ENCODE measurements at regions not wholly inside any gene's neighbourhood (a gene's known extent, or its start where the extent isn't known, plus 50 kb on each side); places are given as distances from the start of the nearest gene placed in this dataset.

DNA sequence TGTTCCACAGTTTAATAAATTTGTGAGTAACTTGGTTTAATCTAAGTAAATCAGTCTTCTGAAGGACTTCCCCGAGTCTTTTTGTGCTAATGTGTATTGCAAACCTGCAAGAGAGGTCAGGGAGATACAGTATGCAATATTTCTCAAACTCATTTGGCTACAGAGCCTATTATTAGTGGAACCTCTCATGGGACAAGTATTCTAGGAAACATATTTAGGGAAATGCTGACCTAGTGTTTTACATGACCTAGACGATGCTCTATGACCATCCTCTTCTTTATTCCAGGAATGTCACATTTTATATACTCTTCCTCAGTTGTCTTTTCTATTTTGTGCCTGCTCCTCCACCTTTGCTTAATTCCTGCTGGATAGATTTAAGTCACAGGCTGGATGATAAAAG is 327.8 kb upstream of the TBC1D5 start:
- H3K9me3 ChIP-seq (ENCODE audit: control extremely low read depth in 1 of 5, control insufficient read depth in 4 of 5, insufficient read depth in 2 of 5, low read depth in 1 of 5, low read length in 4 of 5): no peaks in the 10 kb centered on the region
- H3K36me3 ChIP-seq (ENCODE audit: control insufficient read depth in 4 of 4, insufficient read depth in 4 of 4, low read length in 3 of 4): peaks cover 0 to 2% (median 0%) of the 10 kb centered on the region in 4 experiments
- WGBS (ENCODE audit: insufficient coverage): no CpG with 5 or more reads among the region's 2 CpGs
- no peak overlapping the region for H3K4me3 ChIP-seq (ENCODE audit: control insufficient read depth in 1 of 7, extremely low read depth in 1 of 7, insufficient read depth in 4 of 7, low read depth in 2 of 7, low read length in 6 of 7)
- no peaks in the 10 kb centered on the region for H3K27me3 ChIP-seq (replicated peaks in 2 of 5; ENCODE audit: control insufficient read depth in 4 of 5, insufficient read depth in 5 of 5, low read length in 4 of 5)
- no peak for DNase-seq
- peaks cover 0 to 2% (median 0%) of the 10 kb centered on the region in 4 experiments for H3K4me1 ChIP-seq (ENCODE audit: control extremely low read depth in 1 of 4, control insufficient read depth in 4 of 4, insufficient read depth in 4 of 4, low read length in 3 of 4)
- H3K27ac ChIP-seq (ENCODE audit: insufficient read depth in 1 of 2, low read depth in 1 of 2, low read length in 2 of 2, poor library complexity in 1 of 2, severe bottlenecking in 2 of 2): no peak overlapping the region
- POLR2A ChIA-PET: no interaction called here
- CTCF ChIA-PET: no interaction called here

DNA sequence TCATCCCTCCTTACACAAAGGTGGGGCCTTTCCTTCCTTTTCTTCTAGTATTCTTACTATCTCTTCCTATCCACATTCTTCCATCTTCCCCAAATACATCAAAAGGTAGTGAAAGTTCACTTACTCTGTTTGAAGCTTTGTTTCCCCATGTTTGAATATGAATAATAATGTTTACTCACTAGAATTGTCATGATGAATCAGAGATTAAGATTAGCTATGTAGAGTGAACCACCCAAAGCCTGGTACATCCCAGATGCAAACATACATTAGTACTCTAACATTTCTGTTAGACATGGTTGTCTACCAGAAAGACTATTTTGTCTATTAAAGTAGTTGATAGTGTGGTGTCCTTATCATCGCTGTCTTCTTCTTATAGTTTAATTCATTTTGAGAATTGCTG is 327.1 kb upstream of the TBC1D5 start:
- CTCF ChIA-PET: no interaction called here
- Histone ChIP-seq H3K27ac (ENCODE audit: insufficient read depth in 1 of 2, low read depth in 1 of 2, low read length in 2 of 2, poor library complexity in 1 of 2, severe bottlenecking in 2 of 2) (no peak overlapping the region), H3K27me3 (replicated peaks in 2 of 5; ENCODE audit: control insufficient read depth in 4 of 5, insufficient read depth in 5 of 5, low read length in 4 of 5) (no peaks in the 10 kb centered on the region), H3K4me1 (ENCODE audit: control extremely low read depth in 1 of 4, control insufficient read depth in 4 of 4, insufficient read depth in 4 of 4, low read length in 3 of 4) (peaks cover 0 to 2% (median 0%) of the 10 kb centered on the region in 4 experiments), H3K4me3 (ENCODE audit: control insufficient read depth in 1 of 7, extremely low read depth in 1 of 7, insufficient read depth in 4 of 7, low read depth in 2 of 7, low read length in 6 of 7) (no peak overlapping the region), H3K36me3 (ENCODE audit: control insufficient read depth in 4 of 4, insufficient read depth in 4 of 4, low read length in 3 of 4) (peaks cover 0 to 2% (median 0%) of the 10 kb centered on the region in 4 experiments), H3K9me3 (ENCODE audit: control extremely low read depth in 1 of 5, control insufficient read depth in 4 of 5, insufficient read depth in 2 of 5, low read depth in 1 of 5, low read length in 4 of 5) (no peaks in the 10 kb centered on the region)
- DNase-seq: no peak
- POLR2A ChIA-PET: no interaction called here
- WGBS (ENCODE audit: insufficient coverage): no CpG with 5 or more reads among the region's 1 CpG

DNA sequence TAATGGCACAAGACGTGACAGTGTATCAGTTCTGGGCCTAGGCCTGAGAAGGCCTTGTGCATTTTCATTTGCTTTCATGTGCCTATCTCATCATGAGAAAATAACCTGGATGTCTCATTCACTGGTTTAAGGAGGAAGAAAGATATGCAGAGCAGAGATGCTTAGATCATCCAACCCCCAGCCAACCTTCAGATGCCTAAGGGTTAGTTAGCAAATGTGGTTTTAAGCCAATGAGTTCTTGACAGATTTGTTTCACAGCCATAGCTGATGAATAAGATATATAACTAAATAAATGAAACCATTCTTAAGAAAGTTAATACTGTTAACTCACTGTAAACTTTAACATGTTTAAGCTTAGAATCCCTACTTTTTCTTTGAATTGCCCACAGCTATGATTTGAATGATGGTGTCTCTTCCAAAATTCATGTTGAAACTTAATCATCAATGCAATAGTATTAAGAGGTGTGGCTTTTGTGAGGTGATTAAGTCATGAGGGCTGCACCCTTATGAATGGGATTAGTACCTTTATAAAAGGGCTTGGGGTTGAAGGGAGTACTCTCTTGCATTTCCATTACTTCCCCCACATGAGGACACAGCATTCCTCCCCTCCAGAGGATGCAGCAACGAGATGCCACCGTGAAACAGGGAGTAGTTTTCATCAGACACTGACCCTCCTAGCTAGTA is 324.6 kb upstream of the TBC1D5 start:
- Histone ChIP-seq H3K36me3 (ENCODE audit: control insufficient read depth in 4 of 4, insufficient read depth in 4 of 4, low read length in 3 of 4) (peaks cover 0 to 3% (median under 1%) of the 10 kb centered on the region in 4 experiments), H3K4me3 (ENCODE audit: control insufficient read depth in 1 of 7, extremely low read depth in 1 of 7, insufficient read depth in 4 of 7, low read depth in 2 of 7, low read length in 6 of 7) (no peak overlapping the region), H3K27ac (ENCODE audit: insufficient read depth in 1 of 2, low read depth in 1 of 2, low read length in 2 of 2, poor library complexity in 1 of 2, severe bottlenecking in 2 of 2) (no peak overlapping the region), H3K27me3 (replicated peaks in 2 of 5; ENCODE audit: control insufficient read depth in 4 of 5, insufficient read depth in 5 of 5, low read length in 4 of 5) (no peaks in the 10 kb centered on the region), H3K9me3 (ENCODE audit: control extremely low read depth in 1 of 5, control insufficient read depth in 4 of 5, insufficient read depth in 2 of 5, low read depth in 1 of 5, low read length in 4 of 5) (peaks cover 0 to 6% (median 3%) of the 10 kb centered on the region in 5 experiments), H3K4me1 (ENCODE audit: control extremely low read depth in 1 of 4, control insufficient read depth in 4 of 4, insufficient read depth in 4 of 4, low read length in 3 of 4) (peaks cover 0 to 1% (median 0%) of the 10 kb centered on the region in 4 experiments)
- 86% methylated on average over 1 of the region's 3 CpGs for WGBS (ENCODE audit: insufficient coverage)
- no peak for DNase-seq
- ChIA-PET CTCF (interaction anchor here (1.1 kb wide), 1 partner anchor 49 kb away, joined by 3 read pairs; no protein-coding TSS in a partner anchor), POLR2A (no interaction called here)

DNA sequence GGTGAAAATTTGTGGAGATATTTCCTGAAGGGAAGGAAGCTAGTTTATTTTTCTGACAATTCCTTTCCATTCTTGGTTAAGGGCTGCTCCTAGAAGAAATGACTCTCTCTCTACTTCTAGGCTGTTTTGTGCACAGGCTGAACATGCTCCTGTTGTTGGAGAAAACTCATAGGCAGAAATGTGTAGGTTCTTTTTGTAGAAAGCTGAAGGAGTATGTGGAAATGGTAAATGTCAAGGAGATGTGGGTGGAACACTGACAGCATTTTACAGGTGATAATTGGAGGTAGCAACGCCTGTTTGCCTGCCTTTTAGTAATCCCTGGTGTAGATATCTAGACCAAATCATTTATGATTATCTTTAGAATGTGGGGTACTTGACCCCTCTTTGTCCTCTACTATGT is 322.2 kb upstream of the TBC1D5 start:
- CTCF ChIA-PET: no interaction called here
- Histone ChIP-seq H3K9me3 (ENCODE audit: control extremely low read depth in 1 of 5, control insufficient read depth in 4 of 5, insufficient read depth in 2 of 5, low read depth in 1 of 5, low read length in 4 of 5) (peaks cover 0 to 6% (median 3%) of the 10 kb centered on the region in 5 experiments), H3K27me3 (replicated peaks in 2 of 5; ENCODE audit: control insufficient read depth in 4 of 5, insufficient read depth in 5 of 5, low read length in 4 of 5) (no peaks in the 10 kb centered on the region), H3K4me1 (ENCODE audit: control extremely low read depth in 1 of 4, control insufficient read depth in 4 of 4, insufficient read depth in 4 of 4, low read length in 3 of 4) (peaks cover 0 to 7% (median 2%) of the 10 kb centered on the region in 4 experiments), H3K27ac (ENCODE audit: insufficient read depth in 1 of 2, low read depth in 1 of 2, low read length in 2 of 2, poor library complexity in 1 of 2, severe bottlenecking in 2 of 2) (no peak overlapping the region), H3K36me3 (ENCODE audit: control insufficient read depth in 4 of 4, insufficient read depth in 4 of 4, low read length in 3 of 4) (peaks cover 0 to 3% (median under 1%) of the 10 kb centered on the region in 4 experiments), H3K4me3 (ENCODE audit: control insufficient read depth in 1 of 7, extremely low read depth in 1 of 7, insufficient read depth in 4 of 7, low read depth in 2 of 7, low read length in 6 of 7) (no peak overlapping the region)
- POLR2A ChIA-PET: no interaction called here
- no CpG with 5 or more reads among the region's 1 CpG for WGBS (ENCODE audit: insufficient coverage)
- no peak for DNase-seq

DNA sequence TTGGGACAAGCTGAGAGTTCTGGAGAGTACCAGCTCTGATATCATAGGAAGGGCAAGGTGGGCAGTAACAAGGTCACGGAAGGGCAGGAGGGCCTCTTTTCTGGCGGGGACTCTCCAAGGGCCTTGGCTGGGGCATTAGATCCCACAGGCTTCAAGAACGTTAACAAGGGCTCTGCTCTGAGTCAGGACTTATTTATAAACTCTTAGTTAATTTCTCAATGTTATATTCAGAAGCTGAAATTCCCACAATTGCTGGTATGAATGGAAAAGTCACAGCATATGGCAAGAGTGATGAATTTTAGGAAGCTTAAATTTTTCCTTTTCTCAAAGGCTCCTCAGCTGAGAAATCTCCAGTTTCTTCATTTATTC is 320.2 kb upstream of the TBC1D5 start:
- DNase-seq: no peak

DNA sequence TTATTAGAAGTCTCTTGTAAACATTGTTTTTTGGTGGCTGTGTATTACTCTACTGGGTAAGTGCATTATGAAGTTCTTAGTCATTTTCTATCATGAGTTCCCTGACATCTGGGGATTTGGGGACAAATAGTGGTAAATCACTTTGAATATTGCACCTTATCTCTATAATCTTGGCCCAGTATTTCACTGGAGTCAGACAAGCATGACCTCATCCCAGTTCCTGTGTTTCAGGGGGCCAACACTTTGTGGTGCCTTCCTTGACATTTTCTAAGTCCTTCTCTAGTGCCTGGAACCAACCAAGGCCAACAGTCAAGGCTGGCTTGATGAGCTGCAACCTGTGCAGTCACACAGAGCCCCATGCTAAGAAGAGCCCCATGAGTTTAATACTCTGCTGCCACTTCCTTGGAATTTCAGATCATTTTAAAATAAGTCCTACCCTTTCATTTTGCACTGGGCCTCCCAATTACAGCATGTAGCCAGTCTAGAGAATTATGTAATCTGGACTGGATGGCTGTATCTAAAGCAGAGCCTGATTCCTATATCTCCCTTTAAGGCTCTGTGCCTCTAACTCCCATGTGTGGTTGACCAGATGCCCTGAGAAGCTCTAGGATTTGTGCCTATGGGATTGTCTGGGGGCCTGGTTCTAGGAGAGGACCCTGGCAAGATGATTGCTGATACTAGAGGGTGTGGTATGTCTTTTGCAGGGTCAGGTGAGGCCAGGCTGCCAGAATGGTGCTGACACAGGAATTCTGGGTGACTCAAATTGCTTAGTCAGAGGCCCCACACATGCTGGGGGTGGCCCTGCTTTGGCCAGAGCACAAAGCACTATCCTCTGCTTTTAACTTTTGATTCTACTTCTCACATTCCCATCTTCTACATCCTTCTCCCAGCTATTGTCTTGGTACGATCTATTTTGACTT is 319.6 kb upstream of the TBC1D5 start:
- ChIA-PET POLR2A (no interaction called here), CTCF (interaction anchor here (1.0 to 1.8 kb wide), 2 partner anchors 14 to 156 kb away, joined by 3 to 5 read pairs; no protein-coding TSS in a partner anchor)
- WGBS (ENCODE audit: insufficient coverage): 100% methylated on average over 1 of the region's 1 CpG
- peak in 1 of 3 donors; percentile 24 for DNase-seq
- peaks cover 0 to 6% (median 3%) of the 10 kb centered on the region in 5 experiments for H3K9me3 ChIP-seq (ENCODE audit: control extremely low read depth in 1 of 5, control insufficient read depth in 4 of 5, insufficient read depth in 2 of 5, low read depth in 1 of 5, low read length in 4 of 5)
- H3K27ac ChIP-seq (ENCODE audit: insufficient read depth in 1 of 2, low read depth in 1 of 2, low read length in 2 of 2, poor library complexity in 1 of 2, severe bottlenecking in 2 of 2): no peak overlapping the region
- peaks cover 0 to 3% (median 0%) of the 10 kb centered on the region in 4 experiments for H3K36me3 ChIP-seq (ENCODE audit: control insufficient read depth in 4 of 4, insufficient read depth in 4 of 4, low read length in 3 of 4)
- H3K4me1 ChIP-seq (ENCODE audit: control extremely low read depth in 1 of 4, control insufficient read depth in 4 of 4, insufficient read depth in 4 of 4, low read length in 3 of 4): peaks cover 0 to 7% (median 2%) of the 10 kb centered on the region in 4 experiments
- no peak overlapping the region for H3K4me3 ChIP-seq (ENCODE audit: control insufficient read depth in 1 of 7, extremely low read depth in 1 of 7, insufficient read depth in 4 of 7, low read depth in 2 of 7, low read length in 6 of 7)
- H3K27me3 ChIP-seq (replicated peaks in 2 of 5; ENCODE audit: control insufficient read depth in 4 of 5, insufficient read depth in 5 of 5, low read length in 4 of 5): no peaks in the 10 kb centered on the region

More for the DNA sequence above, 320.2 kb upstream of the TBC1D5 start:
- H3K4me1 ChIP-seq (ENCODE audit: control extremely low read depth in 1 of 4, control insufficient read depth in 4 of 4, insufficient read depth in 4 of 4, low read length in 3 of 4): peaks cover 0 to 7% (median 2%) of the 10 kb centered on the region in 4 experiments
- no peak overlapping the region for H3K4me3 ChIP-seq (ENCODE audit: control insufficient read depth in 1 of 7, extremely low read depth in 1 of 7, insufficient read depth in 4 of 7, low read depth in 2 of 7, low read length in 6 of 7)
- 100% methylated on average over 2 of the region's 3 CpGs for WGBS (ENCODE audit: insufficient coverage)
- POLR2A ChIA-PET: no interaction called here
- H3K27ac ChIP-seq (ENCODE audit: insufficient read depth in 1 of 2, low read depth in 1 of 2, low read length in 2 of 2, poor library complexity in 1 of 2, severe bottlenecking in 2 of 2): no peak overlapping the region
- CTCF ChIA-PET: interaction anchor here (1.8 kb wide), 1 partner anchor 14 kb away, joined by 5 read pairs; no protein-coding TSS in a partner anchor
- no peaks in the 10 kb centered on the region for H3K27me3 ChIP-seq (replicated peaks in 2 of 5; ENCODE audit: control insufficient read depth in 4 of 5, insufficient read depth in 5 of 5, low read length in 4 of 5)
- H3K9me3 ChIP-seq (ENCODE audit: control extremely low read depth in 1 of 5, control insufficient read depth in 4 of 5, insufficient read depth in 2 of 5, low read depth in 1 of 5, low read length in 4 of 5): peaks cover 0 to 6% (median 3%) of the 10 kb centered on the region in 5 experiments
- H3K36me3 ChIP-seq (ENCODE audit: control insufficient read depth in 4 of 4, insufficient read depth in 4 of 4, low read length in 3 of 4): peaks cover 0 to 3% (median 0%) of the 10 kb centered on the region in 4 experiments

Measured in common myeloid progenitor, CD34-positive (primary cell).